Caco-2 (cell line): ENCODE measurements at regions not wholly inside any gene's neighbourhood (a gene's known extent, or its start where the extent isn't known, plus 50 kb on each side); places are given as distances from the start of the nearest gene placed in this dataset.

Experiments
- BruUV-seq: library from RNA; stranded (reverse); fragments of 400-500 nt; replicated peaks from 2 replicates; lab custom pipeline; 2021; lab: Mats Ljungman, UMichigan
- CTCF ChIA-PET: fragments of 300-600 bp; sonication (Branson Sonifier 250); formaldehyde crosslinking; loops from one replicate; lab custom pipeline; 2022; ENCODE audit warnings: antibody characterized with exemption; lab: Charles Lee
- POLR2A ChIA-PET: fragments of 300-600 bp; sonication (Branson Sonifier 250); formaldehyde crosslinking; loops from one replicate; lab custom pipeline; 2022; ENCODE audit warnings: antibody characterized with exemption; lab: Charles Lee
- DNase-seq, 2 experiments: peaks; one replicate each; pipeline versions ENCODE4 v3.0.0 to v3.0.0-alpha.2; 2020 to 2022
- H3K27me3 ChIP-seq: replicated peaks from 2 replicates; pipeline ENCODE4 v1.6.0; 2011; ENCODE audit warnings: low read length; ENCODE audit not compliant: control insufficient read depth, insufficient read depth
- H3K36me3 ChIP-seq: 2 replicates; pipeline ENCODE4 v1.5.1; 2011; ENCODE audit warnings: low read length; ENCODE audit not compliant: control insufficient read depth, insufficient read depth
- H3K4me1 ChIP-seq: fragments of 250-450 bp; sonication (Bioruptor Pico); 2 replicates; pipeline ENCODE4 v1.5.1; 2020; ENCODE audit warnings: mild to moderate bottlenecking
- H3K4me3 ChIP-seq: 2 replicates; pipeline ENCODE4 v1.5.1; 2011; ENCODE audit warnings: low read depth, mild to moderate bottlenecking, control low read depth, low read length
- H3K9me3 ChIP-seq: fragments of 250-450 bp; sonication (Bioruptor Pico); 2 replicates; pipeline ENCODE4 v1.5.1; 2020; ENCODE audit warnings: mild to moderate bottlenecking, moderate library complexity
- H3K27ac Mint-ChIP-seq: one replicate; pipeline ENCODE4 v1.8.0; 2022; ENCODE audit warnings: mixed read lengths; ENCODE audit not compliant: unreplicated experiment
- H3K27me3 Mint-ChIP-seq: one replicate; pipeline ENCODE4 v1.8.0; 2022; ENCODE audit warnings: mixed read lengths; ENCODE audit not compliant: insufficient read depth, unreplicated experiment
- H3K36me3 Mint-ChIP-seq: one replicate; pipeline ENCODE4 v1.8.0; 2022; ENCODE audit warnings: mild to moderate bottlenecking, mixed read lengths; ENCODE audit not compliant: insufficient read depth, unreplicated experiment
- H3K4me1 Mint-ChIP-seq: one replicate; pipeline ENCODE4 v1.8.0; 2022; ENCODE audit warnings: low read depth, mixed read lengths; ENCODE audit not compliant: unreplicated experiment
- H3K4me3 Mint-ChIP-seq: one replicate; pipeline ENCODE4 v1.8.0; 2022; ENCODE audit warnings: mild to moderate bottlenecking, moderate library complexity, mixed read lengths; ENCODE audit not compliant: unreplicated experiment
- H3K9me3 Mint-ChIP-seq: one replicate; pipeline ENCODE4 v1.8.0; 2022; ENCODE audit warnings: mixed read lengths; ENCODE audit not compliant: unreplicated experiment
- intact Hi-C: fragments of 100-400 bp; cut with micrococcal nuclease; formaldehyde crosslinking; loops from one replicate; pipeline ENCODE4 v1.10.0; 2022; ENCODE audit not compliant: unreplicated experiment
- TF ChIP-seq, protein P1 (sequence below), 2 experiments: fragments of 200-600 bp in 1 of 2; IDR thresholded peaks; 1 replicate in 1 of 2; 2 replicates in 1 of 2; pipeline versions ENCODE4 v1.5.1 to v1.8.0; 2011 to 2022; ENCODE audit warnings: antibody characterized with exemption in 1 of 2, control low read depth in 1 of 2, inconsistent platforms in 1 of 2, low read depth in 1 of 2, low read length in 1 of 2, mild to moderate bottlenecking in 1 of 2, moderate library complexity in 1 of 2; ENCODE audit not compliant: insufficient read depth in 1 of 2, severe bottlenecking in 1 of 2, unreplicated experiment in 1 of 2

DNA sequence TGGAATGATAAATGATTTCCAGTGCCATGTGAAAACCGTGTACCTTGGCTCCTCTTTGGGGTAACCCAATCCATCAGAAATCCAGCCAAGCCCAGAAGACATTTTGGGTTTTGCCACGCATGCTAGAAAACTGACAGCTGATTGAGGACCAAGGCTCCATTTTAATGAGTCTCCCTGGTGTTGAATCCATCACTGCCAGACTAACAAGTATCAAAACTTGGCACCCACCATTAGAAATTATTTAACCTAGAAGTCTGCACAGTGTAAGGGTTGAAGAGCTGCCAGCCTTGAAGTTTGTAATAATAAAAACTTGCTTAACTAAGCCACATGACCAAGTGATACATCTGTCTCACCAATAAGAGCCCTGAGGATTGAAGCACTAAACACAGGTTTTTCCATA, 369.9 kb downstream of the DNAH5 start:
- Mint-ChIP-seq H3K9me3 (peaks cover 24% of the 10 kb centered on the region), H3K36me3 (no peaks in the 10 kb centered on the region), H3K4me1 (no peaks in the 10 kb centered on the region), H3K27ac (no peak overlapping the region), H3K4me3 (no peak overlapping the region), H3K27me3 (no peaks in the 10 kb centered on the region)
- no peak overlapping the region for H3K4me3 ChIP-seq
- no peaks in the 10 kb centered on the region for H3K4me1 ChIP-seq
- no peaks in the 10 kb centered on the region for H3K9me3 ChIP-seq
- DNase-seq: no peak
- ChIA-PET POLR2A (no interaction called here), CTCF (no interaction called here)
- no peaks in the 10 kb centered on the region for H3K27me3 ChIP-seq
- TF ChIP-seq, protein P1, sequence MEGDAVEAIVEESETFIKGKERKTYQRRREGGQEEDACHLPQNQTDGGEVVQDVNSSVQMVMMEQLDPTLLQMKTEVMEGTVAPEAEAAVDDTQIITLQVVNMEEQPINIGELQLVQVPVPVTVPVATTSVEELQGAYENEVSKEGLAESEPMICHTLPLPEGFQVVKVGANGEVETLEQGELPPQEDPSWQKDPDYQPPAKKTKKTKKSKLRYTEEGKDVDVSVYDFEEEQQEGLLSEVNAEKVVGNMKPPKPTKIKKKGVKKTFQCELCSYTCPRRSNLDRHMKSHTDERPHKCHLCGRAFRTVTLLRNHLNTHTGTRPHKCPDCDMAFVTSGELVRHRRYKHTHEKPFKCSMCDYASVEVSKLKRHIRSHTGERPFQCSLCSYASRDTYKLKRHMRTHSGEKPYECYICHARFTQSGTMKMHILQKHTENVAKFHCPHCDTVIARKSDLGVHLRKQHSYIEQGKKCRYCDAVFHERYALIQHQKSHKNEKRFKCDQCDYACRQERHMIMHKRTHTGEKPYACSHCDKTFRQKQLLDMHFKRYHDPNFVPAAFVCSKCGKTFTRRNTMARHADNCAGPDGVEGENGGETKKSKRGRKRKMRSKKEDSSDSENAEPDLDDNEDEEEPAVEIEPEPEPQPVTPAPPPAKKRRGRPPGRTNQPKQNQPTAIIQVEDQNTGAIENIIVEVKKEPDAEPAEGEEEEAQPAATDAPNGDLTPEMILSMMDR (IDR thresholded peaks at IDR 0.05; ENCODE audit: insufficient read depth in 1 of 2, low read depth in 1 of 2, low read length in 1 of 2, severe bottlenecking in 1 of 2, unreplicated experiment in 1 of 2): no peak
- no peaks in the 10 kb centered on the region for H3K36me3 ChIP-seq
- no TSS peak for BruUV-seq
- intact Hi-C loops: no loop called here

- H3K9me3 ChIP-seq: no peaks in the 10 kb centered on the region
- no peak for DNase-seq
- no peaks in the 10 kb centered on the region for H3K27me3 ChIP-seq
- TF ChIP-seq, protein P1 (IDR thresholded peaks at IDR 0.05; ENCODE audit: insufficient read depth in 1 of 2, low read depth in 1 of 2, low read length in 1 of 2, severe bottlenecking in 1 of 2, unreplicated experiment in 1 of 2): no peak
- no peak overlapping the region for H3K4me3 ChIP-seq
- intact Hi-C loops: no loop called here
- no peaks in the 10 kb centered on the region for H3K36me3 Mint-ChIP-seq
- H3K4me1 ChIP-seq: peaks cover 18% of the 10 kb centered on the region
- BruUV-seq: no TSS peak
- H3K36me3 ChIP-seq: no peaks in the 10 kb centered on the region
- peaks cover 34% of the 10 kb centered on the region for H3K9me3 Mint-ChIP-seq
- H3K27ac Mint-ChIP-seq: no peak overlapping the region
- no peaks in the 10 kb centered on the region for H3K27me3 Mint-ChIP-seq
- peaks cover 15% of the 10 kb centered on the region for H3K4me1 Mint-ChIP-seq
- ChIA-PET CTCF (no interaction called here), POLR2A (no interaction called here)
- H3K4me3 Mint-ChIP-seq: no peak overlapping the region
Measured at GRCh38 chr5:13572163-13572562, 372.3 kb downstream of the DNAH5 start.

DNA sequence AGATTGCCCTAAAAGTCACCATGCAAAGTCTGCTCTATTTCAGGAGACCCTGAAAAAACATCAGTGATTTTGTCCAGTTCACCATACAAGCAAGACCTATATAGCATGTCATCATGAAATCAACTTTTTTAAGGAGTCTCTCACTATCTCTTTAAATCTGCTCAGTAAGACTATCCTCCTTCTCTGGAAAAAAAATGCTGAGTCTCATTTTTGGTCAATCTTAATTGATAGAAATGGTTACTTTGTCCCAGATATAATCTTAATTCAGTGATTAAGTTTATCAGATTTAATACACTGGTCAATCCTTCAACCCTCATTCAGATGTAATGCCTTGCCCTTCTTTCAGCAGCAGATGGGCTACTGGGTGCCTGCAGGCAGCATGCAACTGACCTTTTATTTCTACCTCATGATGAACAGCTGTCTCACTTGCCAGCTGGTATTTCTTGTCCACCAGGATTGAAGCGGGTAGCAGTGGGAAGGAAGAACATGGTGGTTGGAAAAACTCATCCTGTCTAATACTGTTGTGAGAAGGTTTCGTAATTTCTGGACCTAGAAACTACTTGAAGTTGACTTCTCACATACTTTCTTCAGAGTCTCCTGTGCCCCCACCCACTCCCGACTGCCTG, 375.3 kb downstream of the DNAH5 start:
- H3K36me3 ChIP-seq: no peaks in the 10 kb centered on the region
- no peak overlapping the region for H3K4me3 ChIP-seq
- H3K27me3 ChIP-seq: no peaks in the 10 kb centered on the region
- Mint-ChIP-seq H3K36me3 (no peaks in the 10 kb centered on the region), H3K9me3 (peaks cover 49% of the 10 kb centered on the region), H3K27me3 (no peaks in the 10 kb centered on the region), H3K4me1 (peaks cover 16% of the 10 kb centered on the region), H3K4me3 (no peak overlapping the region), H3K27ac (no peak overlapping the region)
- ChIA-PET POLR2A (no interaction called here), CTCF (no interaction called here)
- no TSS peak for BruUV-seq
- peaks cover 27% of the 10 kb centered on the region for H3K4me1 ChIP-seq
- no peak for DNase-seq
- no peaks in the 10 kb centered on the region for H3K9me3 ChIP-seq
- TF ChIP-seq, protein P1 (IDR thresholded peaks at IDR 0.05; ENCODE audit: insufficient read depth in 1 of 2, low read depth in 1 of 2, low read length in 1 of 2, severe bottlenecking in 1 of 2, unreplicated experiment in 1 of 2): no peak
- intact Hi-C loops: no loop called here
